ENCODE measurements at regions not wholly inside any gene's neighbourhood (a gene's known extent, or its start where the extent isn't known, plus 50 kb on each side); places are given as distances from the start of the nearest gene placed in this dataset.

GRCh38 chr14:94867209-94867608 is 97.3 kb upstream of the GSC start:
- TF ChIP-seq POLR2A (IDR thresholded peaks at IDR 0.05) = no peak
- no peak for TF ChIP-seq CTCF (IDR thresholded peaks at IDR 0.05)
- no peak overlapping the region for H3K4me3 ChIP-seq
- H3K27me3 ChIP-seq = no peaks in the 10 kb centered on the region
- no peaks in the 10 kb centered on the region for H3K9me3 ChIP-seq
- H3K27ac ChIP-seq = no peak overlapping the region
- no peak for DNase-seq
- no peaks in the 10 kb centered on the region for H3K36me3 ChIP-seq
- no peaks in the 10 kb centered on the region for H3K4me1 ChIP-seq

GRCh38 chr14:94864387-94865195 is 94.7 kb upstream of the GSC start:
- no peak for DNase-seq
- TF ChIP-seq POLR2A (IDR thresholded peaks at IDR 0.05) = no peak
- TF ChIP-seq CTCF (IDR thresholded peaks at IDR 0.05) = no peak
- Histone ChIP-seq H3K4me3 (no peak overlapping the region), H3K36me3 (no peaks in the 10 kb centered on the region), H3K27me3 (no peaks in the 10 kb centered on the region), H3K9me3 (no peaks in the 10 kb centered on the region), H3K27ac (no peak overlapping the region), H3K4me1 (no peaks in the 10 kb centered on the region)

- TF ChIP-seq CTCF (IDR thresholded peaks at IDR 0.05) (no peak), POLR2A (IDR thresholded peaks at IDR 0.05) (no peak)
Measured at GRCh38 chr14:94863366-94863765, 93.5 kb upstream of the GSC start.

GRCh38 chr14:94857950-94858349 is 88.0 kb upstream of the GSC start:
- Histone ChIP-seq H3K36me3 (no peaks in the 10 kb centered on the region), H3K27ac (no peak overlapping the region), H3K9me3 (peaks cover 0 to 4% (median 2%) of the 10 kb centered on the region in 4 donors), H3K4me1 (no peaks in the 10 kb centered on the region), H3K4me3 (no peak overlapping the region), H3K27me3 (no peaks in the 10 kb centered on the region)
- DNase-seq = no peak
- TF ChIP-seq POLR2A (IDR thresholded peaks at IDR 0.05) (no peak), CTCF (IDR thresholded peaks at IDR 0.05) (no peak)

More at GRCh38 chr14:94863366-94863765, 93.5 kb upstream of the GSC start:
- H3K27me3 ChIP-seq = no peaks in the 10 kb centered on the region
- no peak overlapping the region for H3K27ac ChIP-seq
- no peaks in the 10 kb centered on the region for H3K9me3 ChIP-seq
- DNase-seq = no peak
- H3K4me3 ChIP-seq = no peak overlapping the region
- H3K4me1 ChIP-seq = no peaks in the 10 kb centered on the region
- H3K36me3 ChIP-seq = no peaks in the 10 kb centered on the region

- Histone ChIP-seq H3K9me3 (peaks cover 0 to 4% (median 2%) of the 10 kb centered on the region in 4 donors), H3K36me3 (no peaks in the 10 kb centered on the region), H3K27me3 (no peaks in the 10 kb centered on the region), H3K4me3 (no peak overlapping the region), H3K27ac (no peak overlapping the region), H3K4me1 (no peaks in the 10 kb centered on the region)
- TF ChIP-seq POLR2A (IDR thresholded peaks at IDR 0.05) (no peak), CTCF (IDR thresholded peaks at IDR 0.05) (no peak)
- no peak for DNase-seq
Measured at GRCh38 chr14:94853920-94854319, 84.0 kb upstream of the GSC start.

Measured in Peyer's patch (tissue), 4 donors.